BJ (cell line): ENCODE measurements at regions not wholly inside any gene's neighbourhood (a gene's known extent, or its start where the extent isn't known, plus 50 kb on each side); places are given as distances from the start of the nearest gene placed in this dataset.

Experiments used
- CTCF ChIA-PET: fragments of 350-600 bp; formaldehyde crosslinking; extraction: SDS; loops from one replicate; lab custom pipeline; 2021; ENCODE audit warnings: antibody characterized with exemption, inconsistent platforms; lab: Yijun Ruan, JAX
- POLR2A ChIA-PET: fragments of 300-600 bp; sonication (Branson Sonifier 250); formaldehyde crosslinking; extraction: SDS; loops from one replicate; lab custom pipeline; 2021; ENCODE audit warnings: antibody characterized with exemption; lab: Charles Lee
- DNase-seq: peaks from one replicate; pipeline ENCODE4 v3.0.0-alpha.2; 2011; ENCODE audit warnings: low read depth
- H3K27me3 ChIP-seq: 2 replicates; pipeline ENCODE4 v1.6.0; 2011; ENCODE audit warnings: low read length; ENCODE audit not compliant: control insufficient read depth, insufficient read depth
- H3K36me3 ChIP-seq: 2 replicates; pipeline ENCODE4 v1.5.1; 2011; ENCODE audit warnings: low read length; ENCODE audit not compliant: control insufficient read depth, insufficient read depth
- H3K4me3 ChIP-seq: 2 replicates; pipeline ENCODE4 v1.5.1; 2011; ENCODE audit warnings: low read depth, mild to moderate bottlenecking, control low read depth, low read length
- TF ChIP-seq, protein P1 (sequence below): IDR thresholded peaks from 2 replicates; pipeline ENCODE4 v1.5.1; 2011; ENCODE audit warnings: low read depth, mild to moderate bottlenecking, control low read depth, inconsistent platforms, low read length, moderate library complexity; ENCODE audit not compliant: insufficient read depth

DNA sequence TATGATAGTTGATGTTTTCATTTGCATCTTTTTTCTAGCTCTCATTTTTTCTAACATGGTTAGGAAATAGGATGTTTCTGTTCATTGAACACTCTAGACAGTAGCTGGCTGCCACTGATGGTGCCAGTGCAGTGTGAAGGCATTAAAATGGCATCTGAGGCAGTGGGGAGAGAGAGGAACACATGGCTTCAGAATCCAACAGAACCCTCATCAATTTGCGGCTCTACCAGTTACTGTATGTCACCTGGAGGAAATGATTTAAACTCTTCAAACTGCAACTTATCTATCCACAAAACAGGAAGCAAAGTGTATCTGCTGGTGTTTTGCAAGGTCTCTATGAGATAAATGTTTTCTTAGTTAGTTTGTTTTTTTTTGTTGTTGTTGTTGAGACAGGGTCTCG lies 305.2 kb upstream of the PRKCQ start:
- Histone ChIP-seq H3K36me3 (no peaks in the 10 kb centered on the region), H3K4me3 (no peak overlapping the region), H3K27me3 (no peaks in the 10 kb centered on the region)
- TF ChIP-seq, protein P1, sequence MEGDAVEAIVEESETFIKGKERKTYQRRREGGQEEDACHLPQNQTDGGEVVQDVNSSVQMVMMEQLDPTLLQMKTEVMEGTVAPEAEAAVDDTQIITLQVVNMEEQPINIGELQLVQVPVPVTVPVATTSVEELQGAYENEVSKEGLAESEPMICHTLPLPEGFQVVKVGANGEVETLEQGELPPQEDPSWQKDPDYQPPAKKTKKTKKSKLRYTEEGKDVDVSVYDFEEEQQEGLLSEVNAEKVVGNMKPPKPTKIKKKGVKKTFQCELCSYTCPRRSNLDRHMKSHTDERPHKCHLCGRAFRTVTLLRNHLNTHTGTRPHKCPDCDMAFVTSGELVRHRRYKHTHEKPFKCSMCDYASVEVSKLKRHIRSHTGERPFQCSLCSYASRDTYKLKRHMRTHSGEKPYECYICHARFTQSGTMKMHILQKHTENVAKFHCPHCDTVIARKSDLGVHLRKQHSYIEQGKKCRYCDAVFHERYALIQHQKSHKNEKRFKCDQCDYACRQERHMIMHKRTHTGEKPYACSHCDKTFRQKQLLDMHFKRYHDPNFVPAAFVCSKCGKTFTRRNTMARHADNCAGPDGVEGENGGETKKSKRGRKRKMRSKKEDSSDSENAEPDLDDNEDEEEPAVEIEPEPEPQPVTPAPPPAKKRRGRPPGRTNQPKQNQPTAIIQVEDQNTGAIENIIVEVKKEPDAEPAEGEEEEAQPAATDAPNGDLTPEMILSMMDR: no peak
- ChIA-PET POLR2A (no interaction called here), CTCF (no interaction called here)
- DNase-seq: no peak

DNA sequence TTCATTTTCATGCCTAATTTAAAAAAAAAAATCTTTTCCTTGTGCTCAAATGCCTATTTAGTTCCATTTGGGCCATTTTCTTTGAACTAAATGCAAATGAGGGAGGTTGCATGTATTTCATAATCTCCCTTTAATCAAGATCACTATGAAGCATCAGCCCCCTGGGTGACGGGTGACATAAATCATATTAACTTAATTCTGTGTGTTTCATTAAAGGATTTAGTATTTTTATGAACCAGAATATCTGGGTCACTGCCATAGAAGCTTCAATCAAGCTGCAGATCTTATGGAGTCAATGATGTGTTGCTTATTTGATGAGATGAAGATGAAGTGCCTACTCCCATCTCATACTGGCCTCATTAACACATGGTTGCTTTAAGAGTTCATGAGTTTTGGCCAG lies 301.9 kb upstream of the PRKCQ start:
- H3K4me3 ChIP-seq: no peak overlapping the region
- TF ChIP-seq, protein P1: no peak
- no peaks in the 10 kb centered on the region for H3K36me3 ChIP-seq
- ChIA-PET POLR2A (no interaction called here), CTCF (no interaction called here)
- no peak for DNase-seq
- H3K27me3 ChIP-seq: peaks cover 3% of the 10 kb centered on the region; the same call in 1 of the 2 replicates

DNA sequence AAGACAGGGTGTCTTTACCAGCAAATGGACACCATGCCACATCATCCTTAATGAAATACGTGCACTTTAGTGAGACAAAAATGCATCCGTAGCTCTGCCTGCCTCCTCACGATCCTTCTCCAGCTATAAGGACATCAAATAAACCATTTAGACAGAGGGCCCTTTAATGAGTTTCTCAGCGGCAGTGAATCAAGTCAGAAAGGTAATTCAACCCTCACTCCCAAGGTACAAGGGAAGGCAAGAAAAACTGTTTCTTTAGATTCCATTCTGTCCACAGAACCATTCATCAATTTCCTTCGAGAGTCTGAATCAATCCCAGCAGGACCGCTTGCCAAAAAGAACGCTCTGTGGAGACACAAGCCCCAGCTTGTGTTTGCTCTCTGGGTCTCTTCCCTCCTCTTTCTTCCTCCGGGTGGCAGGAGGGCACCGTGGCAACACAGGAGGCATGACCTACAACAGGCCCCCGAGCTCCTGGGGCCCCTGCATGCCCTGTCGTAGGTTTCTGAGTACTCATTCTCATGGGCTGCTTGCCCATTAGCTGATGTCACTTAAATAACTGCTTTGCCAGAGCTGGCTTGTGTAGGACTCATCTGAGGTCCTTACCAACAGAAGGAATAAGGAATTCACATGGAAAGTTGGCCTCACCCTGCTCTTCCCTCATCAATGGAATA lies 297.8 kb upstream of the PRKCQ start:
- POLR2A ChIA-PET: no interaction called here
- H3K36me3 ChIP-seq: no peaks in the 10 kb centered on the region
- no peak for DNase-seq
- CTCF ChIA-PET: no interaction called here
- TF ChIP-seq, protein P1: no peak
- no peak overlapping the region for H3K4me3 ChIP-seq
- H3K27me3 ChIP-seq: peaks cover 3% of the 10 kb centered on the region; the same call in 1 of the 2 replicates

DNA sequence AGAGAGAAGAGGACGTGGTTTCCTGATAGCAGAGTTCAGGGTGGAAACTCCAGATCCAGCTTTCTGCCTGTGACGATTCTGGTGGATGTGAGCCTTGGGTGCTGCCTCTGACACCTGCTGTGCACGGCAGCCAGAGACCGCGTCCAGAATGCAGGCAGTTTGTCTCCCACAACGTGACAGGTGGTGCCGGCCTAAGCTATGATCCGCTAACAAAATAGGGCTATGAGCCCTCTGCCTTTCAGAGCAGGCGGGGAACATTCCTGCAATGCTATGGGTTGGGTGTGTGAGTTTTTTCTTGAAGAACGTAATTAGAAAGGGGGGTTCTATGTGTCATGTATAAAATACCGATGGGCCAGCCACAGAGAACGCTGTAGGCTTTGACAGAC lies 297.3 kb upstream of the PRKCQ start:
- peaks cover 3% of the 10 kb centered on the region; the same call in 1 of the 2 replicates for H3K27me3 ChIP-seq
- CTCF ChIA-PET: interaction anchor here (0.7 kb wide), 1 partner anchor 210 kb away, joined by 3 read pairs; no protein-coding TSS in a partner anchor
- POLR2A ChIA-PET: no interaction called here
- DNase-seq: no peak
- H3K36me3 ChIP-seq: no peaks in the 10 kb centered on the region
- TF ChIP-seq, protein P1: no peak
- no peak overlapping the region for H3K4me3 ChIP-seq

DNA sequence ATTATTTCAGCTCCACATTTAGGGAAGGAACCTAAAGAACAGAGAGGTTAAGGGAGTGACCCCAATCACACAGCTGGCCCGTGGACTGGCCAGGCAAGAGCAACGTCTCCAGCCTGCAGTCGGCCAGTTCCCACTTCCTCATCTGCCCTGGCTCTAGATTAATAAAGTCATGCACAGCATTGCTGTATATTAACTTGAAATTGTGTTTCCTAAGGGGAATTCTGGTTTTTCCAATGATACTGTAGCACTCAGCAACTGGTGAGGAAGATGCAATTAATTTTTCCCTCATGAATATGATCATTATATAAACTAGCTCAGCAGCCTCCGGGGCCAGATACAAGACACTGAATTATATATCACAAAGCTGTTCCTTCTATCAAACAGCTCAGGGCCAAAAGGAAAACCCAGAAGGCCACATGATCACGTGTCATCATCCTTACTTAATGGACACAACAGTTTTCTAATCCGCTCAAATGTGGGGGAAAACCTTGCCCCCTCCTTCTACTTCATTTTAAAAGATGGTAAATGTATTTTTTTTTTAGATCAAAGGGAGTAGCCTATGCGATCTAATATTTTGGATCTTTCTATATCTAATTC lies 295.3 kb upstream of the PRKCQ start:
- DNase-seq: no peak
- TF ChIP-seq, protein P1: no peak
- POLR2A ChIA-PET: no interaction called here
- CTCF ChIA-PET: no interaction called here
- Histone ChIP-seq H3K4me3 (no peak overlapping the region), H3K36me3 (no peaks in the 10 kb centered on the region), H3K27me3 (peaks cover 3% of the 10 kb centered on the region; the same call in 1 of the 2 replicates)
